HCT116 (cell line): ENCODE measurements at regions not wholly inside any gene's neighbourhood (a gene's known extent, or its start where the extent isn't known, plus 50 kb on each side); places are given as distances from the start of the nearest gene placed in this dataset.

Source experiments
- ATAC-seq: fragments of 200-7000 bp; cut with Tn5 transposase; 2 replicates; pipeline ENCODE4 v1.9.1; 2020; ENCODE audit warnings: mild to moderate bottlenecking, moderate library complexity
- BruUV-seq: library from RNA; stranded (reverse); fragments of 400-500 nt; replicated peaks from 2 replicates; lab custom pipeline; 2021; lab: Mats Ljungman, UMichigan
- CTCF ChIA-PET: fragments of 300-600 bp; sonication (Branson Sonifier 250); formaldehyde crosslinking; loops from one replicate; lab custom pipeline; 2021; ENCODE audit warnings: antibody characterized with exemption; lab: Charles Lee
- POLR2A ChIA-PET: fragments of 300-600, 350-600 bp; sonication (Branson Sonifier 250); formaldehyde crosslinking; loops from one replicate; lab custom pipeline; 2021; ENCODE audit warnings: antibody characterized with exemption; lab: Charles Lee
- RAD21 ChIA-PET, 2 experiments: fragments of 300-600 bp; sonication (Branson Sonifier 250); formaldehyde crosslinking; loops; one replicate each; lab custom pipeline; 2023; ENCODE audit warnings: low total read pairs in 2 of 2; ENCODE audit not compliant: uncharacterized antibody in 2 of 2, unreplicated experiment in 2 of 2, low non-redundant PET in 1 of 2; lab: Charles Lee
- DNase-seq: peaks from one replicate; pipeline ENCODE4 v3.0.0-alpha.2; 2010; ENCODE audit warnings: low read depth, low spot score
- H2AFZ ChIP-seq: fragments of 200-600 bp; shearing (Covaris generic), sonication (generic); 2 replicates; pipeline ENCODE4 v1.6.1; 2017; ENCODE audit warnings: low read depth, mixed run types, mixed read lengths, antibody characterized with exemption, low read length; ENCODE audit not compliant: poor library complexity, severe bottlenecking
- H3K27ac ChIP-seq: 2 replicates; pipeline ENCODE4 v1.5.1; 2012; ENCODE audit warnings: low read depth, low read length
- H3K27me3 ChIP-seq: fragments of 200-600 bp; sonication (generic); 2 replicates; pipeline ENCODE4 v1.6.1; 2016; ENCODE audit warnings: mixed run types, low read length, mixed read lengths; ENCODE audit not compliant: insufficient read depth
- H3K36me3 ChIP-seq, 2 experiments: fragments of 200-500 bp in 1 of 2; fragments of 200-600 bp in 1 of 2; sonication (Bioruptor generic) in 1 of 2; sonication (generic) in 1 of 2; 2 replicates each; pipeline versions ENCODE4 v1.5.1 to v1.6.1; 2014 to 2016; ENCODE audit warnings: low read length in 2 of 2, inconsistent platforms in 1 of 2, mixed read lengths in 1 of 2, mixed run types in 1 of 2; ENCODE audit not compliant: insufficient read depth in 2 of 2, control insufficient read depth in 1 of 2
- H3K4me1 ChIP-seq, 2 experiments: fragments of 200-600 bp in 1 of 2; sonication (generic) in 1 of 2; 2 replicates each; pipeline versions ENCODE4 v1.5.1 to v1.6.1; 2012 to 2017; ENCODE audit warnings: low read length in 2 of 2, inconsistent platforms in 1 of 2, mild to moderate bottlenecking in 1 of 2, mixed read lengths in 1 of 2, mixed run types in 1 of 2, moderate library complexity in 1 of 2; ENCODE audit not compliant: insufficient read depth in 2 of 2, control insufficient read depth in 1 of 2
- H3K4me2 ChIP-seq: fragments of 200-600 bp; sonication (generic); 2 replicates; pipeline ENCODE4 v1.6.1; 2017; ENCODE audit warnings: mixed run types, low read length, mixed read lengths
- H3K4me3 ChIP-seq, 2 experiments: fragments of 200-600 bp in 1 of 2; sonication (generic) in 1 of 2; replicated peaks in 1 of 2; 2 replicates each; pipeline ENCODE4 v1.5.1; 2011 to 2016; ENCODE audit warnings: low read length in 2 of 2, control low read depth in 1 of 2, low read depth in 1 of 2, mild to moderate bottlenecking in 1 of 2, mixed read lengths in 1 of 2, mixed run types in 1 of 2
- H3K79me2 ChIP-seq: fragments of 200-600 bp; sonication (generic); 2 replicates; pipeline ENCODE4 v1.6.1; 2017; ENCODE audit warnings: mild to moderate bottlenecking, mixed run types, low read length, moderate library complexity, mixed read lengths; ENCODE audit not compliant: insufficient read depth
- H3K9ac ChIP-seq: fragments of 200-600 bp; sonication (generic); 2 replicates; pipeline ENCODE4 v1.6.1; 2016; ENCODE audit warnings: low read length, mixed read lengths
- H3K9me2 ChIP-seq: fragments of 200-600 bp; sonication (generic), shearing (Covaris generic); 2 replicates; pipeline ENCODE4 v1.6.1; 2017; ENCODE audit warnings: mixed run types, mild to moderate bottlenecking, moderate library complexity; ENCODE audit not compliant: insufficient read depth
- H3K9me3 ChIP-seq, 2 experiments: fragments of 200-500 bp in 1 of 2; fragments of 200-600 bp in 1 of 2; sonication (Bioruptor generic) in 1 of 2; sonication (generic) in 1 of 2; 2 replicates each; pipeline ENCODE4 v1.6.1; 2014 to 2017; ENCODE audit warnings: low read length in 2 of 2, mixed read lengths in 2 of 2, inconsistent platforms in 1 of 2, low read depth in 1 of 2, mild to moderate bottlenecking in 1 of 2, mixed run types in 1 of 2, moderate library complexity in 1 of 2; ENCODE audit not compliant: control insufficient read depth in 1 of 2, insufficient read depth in 1 of 2
- H4K20me1 ChIP-seq: fragments of 200-600 bp; sonication (generic), shearing (Covaris generic); 2 replicates; pipeline ENCODE4 v1.6.1; 2017; ENCODE audit warnings: mixed run types, mild to moderate bottlenecking, moderate library complexity; ENCODE audit not compliant: insufficient read depth
- CBX3 ChIP-seq: IDR thresholded peaks from 2 replicates; pipeline ENCODE4 v1.6.1; 2012; ENCODE audit warnings: low read depth
- CEBPB ChIP-seq: IDR thresholded peaks from 2 replicates; pipeline ENCODE4 v1.6.1; 2012; ENCODE audit warnings: low read depth
- ELF1 ChIP-seq: IDR thresholded peaks from 2 replicates; pipeline ENCODE4 v1.6.1; 2012; ENCODE audit warnings: low read depth, borderline replicate concordance
- EZH2phosphoT487 ChIP-seq: fragments of 200-600 bp; IDR thresholded peaks from 2 replicates; pipeline ENCODE4 v1.6.1; 2018; ENCODE audit warnings: antibody characterized with exemption, borderline replicate concordance
- FOSL1 ChIP-seq: IDR thresholded peaks from 2 replicates; pipeline ENCODE4 v1.6.1; 2012; ENCODE audit warnings: low read depth
- JUND ChIP-seq: IDR thresholded peaks from 2 replicates; pipeline ENCODE4 v1.6.1; 2012
- POLR2A ChIP-seq: IDR thresholded peaks from 2 replicates; pipeline ENCODE4 v1.7.0; 2011; ENCODE audit warnings: borderline replicate concordance; ENCODE audit not compliant: insufficient read depth, insufficient read length; ENCODE audit errors: extremely low read depth
- SIN3A ChIP-seq: IDR thresholded peaks from 2 replicates; pipeline ENCODE4 v1.6.1; 2012; ENCODE audit warnings: low read depth
- SP1 ChIP-seq: IDR thresholded peaks from 2 replicates; pipeline ENCODE4 v1.6.1; 2012; ENCODE audit warnings: low read depth
- TCF7L2 ChIP-seq: IDR thresholded peaks from 2 replicates; pipeline ENCODE4 v1.7.0; 2011; ENCODE audit warnings: borderline replicate concordance, inconsistent platforms; ENCODE audit not compliant: insufficient read depth, insufficient read length; ENCODE audit errors: extremely low read depth
- YY1 ChIP-seq: IDR thresholded peaks from 2 replicates; pipeline ENCODE4 v1.6.1; 2011; ENCODE audit warnings: low read length, low read depth, moderate library complexity, mild to moderate bottlenecking; ENCODE audit not compliant: insufficient replicate concordance; ENCODE audit errors: extremely low read depth
- ZFX ChIP-seq: fragments of 450-650 bp; IDR thresholded peaks from 2 replicates; pipeline ENCODE4 v1.6.1; 2017
- ZNF274 ChIP-seq: fragments of 200-500 bp; sonication (Bioruptor generic); IDR thresholded peaks from 2 replicates; pipeline ENCODE4 v1.6.1; 2014; ENCODE audit warnings: mild to moderate bottlenecking, low read depth, low read length, inconsistent platforms
- intact Hi-C: fragments of 100-400 bp; cut with micrococcal nuclease; formaldehyde crosslinking; loops from 2 replicates; pipeline ENCODE4 v1.10.0; 2022
- TF ChIP-seq, protein P1 (sequence below), 3 experiments: fragments of 200-600 bp in 1 of 3; sonication (generic) in 1 of 3; IDR thresholded peaks in 2 of 3; conservative IDR thresholded peaks in 1 of 3; 2 replicates each; pipeline ENCODE4 v1.5.1; 2012 to 2017; ENCODE audit warnings: low read depth in 2 of 3, low read length in 2 of 3, antibody characterized with exemption in 1 of 3, borderline replicate concordance in 1 of 3, control low read depth in 1 of 3, mild to moderate bottlenecking in 1 of 3, mixed read lengths in 1 of 3, mixed run types in 1 of 3, moderate library complexity in 1 of 3; ENCODE audit not compliant: insufficient read depth in 1 of 3
- TF ChIP-seq, protein P2 (sequence below): IDR thresholded peaks from 2 replicates; pipeline ENCODE4 v1.6.1; 2011; ENCODE audit warnings: mild to moderate bottlenecking, low read length, moderate library complexity; ENCODE audit not compliant: insufficient replicate concordance; ENCODE audit errors: extremely low read depth

GRCh38 chr6:134435814-134436280, 117.9 kb upstream of the SGK1 start:
- no TSS peak for BruUV-seq
- peak overlapping the region; percentile 19 to 37 for H3K4me3 ChIP-seq
- intact Hi-C loops, result no loop called here
- H3K9ac ChIP-seq, result peak overlapping the region; percentile 29; the same call in 1 of the 2 replicates
- ChIA-PET CTCF (no interaction called here), POLR2A (no interaction called here), RAD21 (no interaction called here)
- H3K4me1 ChIP-seq, result peaks cover 0 to 20% of the 10 kb centered on the region in 2 experiments; a peak in 2 of 4 replicates
- no peaks in the 10 kb centered on the region for H3K9me3 ChIP-seq
- no peaks in the 10 kb centered on the region for H3K36me3 ChIP-seq
- H3K4me2 ChIP-seq, result peak overlapping the region; percentile 67
- H3K79me2 ChIP-seq, result no peaks in the 10 kb centered on the region
- H3K9me2 ChIP-seq, result no peaks in the 10 kb centered on the region
- DNase-seq (no peak), ATAC-seq (peak; percentile 59)
- TF ChIP-seq ELF1 (no peak), YY1 (no peak), SP1 (no peak), ZNF274 (no peak), EZH2phosphoT487 (no peak), TCF7L2 (no peak), ZFX (no peak), CEBPB (no peak), CBX3 (no peak)
- H2AFZ ChIP-seq, result peak overlapping the region; percentile 91
- H4K20me1 ChIP-seq, result no peaks in the 10 kb centered on the region
- H3K27ac ChIP-seq, result no peak overlapping the region
- H3K27me3 ChIP-seq, result no peaks in the 10 kb centered on the region

- ChIA-PET CTCF (no interaction called here), RAD21 (no interaction called here), POLR2A (no interaction called here)
- Histone ChIP-seq H3K36me3 (no peaks in the 10 kb centered on the region), H3K27ac (no peak overlapping the region), H3K27me3 (no peaks in the 10 kb centered on the region), H3K4me3 (no peak overlapping the region), H3K4me1 (peaks cover 0 to 20% of the 10 kb centered on the region in 2 experiments; a peak in 2 of 4 replicates), H4K20me1 (no peaks in the 10 kb centered on the region), H3K9ac (no peak overlapping the region), H3K9me3 (no peaks in the 10 kb centered on the region), H3K79me2 (no peaks in the 10 kb centered on the region), H2AFZ (no peak overlapping the region), H3K4me2 (no peak overlapping the region), H3K9me2 (no peaks in the 10 kb centered on the region)
- ATAC-seq (no peak), DNase-seq (no peak)
- no TSS peak for BruUV-seq
- intact Hi-C loops, result no loop called here
- TF ChIP-seq, protein P1, sequence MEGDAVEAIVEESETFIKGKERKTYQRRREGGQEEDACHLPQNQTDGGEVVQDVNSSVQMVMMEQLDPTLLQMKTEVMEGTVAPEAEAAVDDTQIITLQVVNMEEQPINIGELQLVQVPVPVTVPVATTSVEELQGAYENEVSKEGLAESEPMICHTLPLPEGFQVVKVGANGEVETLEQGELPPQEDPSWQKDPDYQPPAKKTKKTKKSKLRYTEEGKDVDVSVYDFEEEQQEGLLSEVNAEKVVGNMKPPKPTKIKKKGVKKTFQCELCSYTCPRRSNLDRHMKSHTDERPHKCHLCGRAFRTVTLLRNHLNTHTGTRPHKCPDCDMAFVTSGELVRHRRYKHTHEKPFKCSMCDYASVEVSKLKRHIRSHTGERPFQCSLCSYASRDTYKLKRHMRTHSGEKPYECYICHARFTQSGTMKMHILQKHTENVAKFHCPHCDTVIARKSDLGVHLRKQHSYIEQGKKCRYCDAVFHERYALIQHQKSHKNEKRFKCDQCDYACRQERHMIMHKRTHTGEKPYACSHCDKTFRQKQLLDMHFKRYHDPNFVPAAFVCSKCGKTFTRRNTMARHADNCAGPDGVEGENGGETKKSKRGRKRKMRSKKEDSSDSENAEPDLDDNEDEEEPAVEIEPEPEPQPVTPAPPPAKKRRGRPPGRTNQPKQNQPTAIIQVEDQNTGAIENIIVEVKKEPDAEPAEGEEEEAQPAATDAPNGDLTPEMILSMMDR (IDR thresholded peaks at IDR 0.05 in 2 of 3, conservative IDR thresholded peaks at IDR 0.05 in 1 of 3; ENCODE audit: borderline replicate concordance in 1 of 3, insufficient read depth in 1 of 3, low read depth in 2 of 3, low read length in 2 of 3), result no peak
- TF ChIP-seq ZNF274, result no peak
- TF ChIP-seq SP1, result no peak
- TF ChIP-seq ELF1, result no peak
- TF ChIP-seq JUND, result no peak
- TF ChIP-seq POLR2A, result no peak
- TF ChIP-seq, protein P2, sequence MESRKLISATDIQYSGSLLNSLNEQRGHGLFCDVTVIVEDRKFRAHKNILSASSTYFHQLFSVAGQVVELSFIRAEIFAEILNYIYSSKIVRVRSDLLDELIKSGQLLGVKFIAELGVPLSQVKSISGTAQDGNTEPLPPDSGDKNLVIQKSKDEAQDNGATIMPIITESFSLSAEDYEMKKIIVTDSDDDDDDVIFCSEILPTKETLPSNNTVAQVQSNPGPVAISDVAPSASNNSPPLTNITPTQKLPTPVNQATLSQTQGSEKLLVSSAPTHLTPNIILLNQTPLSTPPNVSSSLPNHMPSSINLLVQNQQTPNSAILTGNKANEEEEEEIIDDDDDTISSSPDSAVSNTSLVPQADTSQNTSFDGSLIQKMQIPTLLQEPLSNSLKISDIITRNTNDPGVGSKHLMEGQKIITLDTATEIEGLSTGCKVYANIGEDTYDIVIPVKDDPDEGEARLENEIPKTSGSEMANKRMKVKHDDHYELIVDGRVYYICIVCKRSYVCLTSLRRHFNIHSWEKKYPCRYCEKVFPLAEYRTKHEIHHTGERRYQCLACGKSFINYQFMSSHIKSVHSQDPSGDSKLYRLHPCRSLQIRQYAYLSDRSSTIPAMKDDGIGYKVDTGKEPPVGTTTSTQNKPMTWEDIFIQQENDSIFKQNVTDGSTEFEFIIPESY, result no peak
- TF ChIP-seq ZFX, result no peak
- no peak for TF ChIP-seq FOSL1
- no peak for TF ChIP-seq SIN3A
- no peak for TF ChIP-seq YY1
- TF ChIP-seq CEBPB, result no peak
Observed at GRCh38 chr6:134434019-134434942, 116.4 kb upstream of the SGK1 start.
